OCI-LY3 (cell line): ENCODE measurements at regions not wholly inside any gene's neighbourhood (a gene's known extent, or its start where the extent isn't known, plus 50 kb on each side); places are given as distances from the start of the nearest gene placed in this dataset.

Experiments used
- H2AFZ ChIP-seq: fragments of 200-600, 300-600 bp; shearing (Covaris generic); 2 replicates; pipeline ENCODE4 v1.6.0; 2014; ENCODE audit warnings: antibody characterized with exemption, low read depth, low read length
- H3K27ac ChIP-seq: fragments of 200-600, 300-600 bp; sonication (generic); 2 replicates; pipeline ENCODE4 v1.5.1; 2014; ENCODE audit warnings: mild to moderate bottlenecking, low read length, moderate library complexity, mixed read lengths
- H3K27me3 ChIP-seq: fragments of 200-600, 300-600 bp; sonication (generic); 2 replicates; pipeline ENCODE4 v1.6.1; 2014; ENCODE audit warnings: low read depth, low read length, mixed read lengths
- H3K36me3 ChIP-seq: fragments of 200-600, 300-600 bp; sonication (generic); replicated peaks from 2 replicates; pipeline ENCODE3; 2014; ENCODE audit warnings: low read depth, low read length, mixed read lengths
- H3K4me1 ChIP-seq: fragments of 300-600, 200-600 bp; sonication (generic); 2 replicates; pipeline ENCODE4 v1.6.1; 2014; ENCODE audit warnings: low read length, mixed read lengths
- H3K4me2 ChIP-seq: fragments of 200-600, 300-600 bp; sonication (generic); 2 replicates; pipeline ENCODE4 v1.6.1; 2014; ENCODE audit warnings: low read length, mixed read lengths
- H3K4me3 ChIP-seq: fragments of 300-600, 200-600 bp; sonication (generic); 2 replicates; pipeline ENCODE4 v1.5.1; 2014; ENCODE audit warnings: antibody characterized with exemption, mild to moderate bottlenecking, low read length, moderate library complexity
- H3K79me2 ChIP-seq: fragments of 300-600, 200-600 bp; shearing (Covaris generic); 2 replicates; pipeline ENCODE4 v1.6.1; 2014; ENCODE audit warnings: mild to moderate bottlenecking, low read length, mixed read lengths
- H3K9ac ChIP-seq: fragments of 300-600, 200-600 bp; shearing (Covaris generic); 2 replicates; pipeline ENCODE4 v1.6.0; 2014; ENCODE audit warnings: mild to moderate bottlenecking, low read length, moderate library complexity
- H3K9me3 ChIP-seq: fragments of 200-600, 300-600 bp; shearing (Covaris generic); 2 replicates; pipeline ENCODE4 v1.6.1; 2014; ENCODE audit warnings: low read length, mixed read lengths; ENCODE audit not compliant: insufficient read depth
- H4K20me1 ChIP-seq: fragments of 200-600, 300-600 bp; sonication (generic); 2 replicates; pipeline ENCODE4 v1.6.1; 2016; ENCODE audit warnings: low read length, mixed read lengths; ENCODE audit not compliant: insufficient read depth
- CTCF ChIP-seq: fragments of 200-600, 300-600 bp; sonication (generic); IDR thresholded peaks from 2 replicates; pipeline ENCODE4 v1.5.1; 2014; ENCODE audit warnings: antibody characterized with exemption, low read length, low read depth
- EZH2phosphoT487 ChIP-seq: fragments of 200-600 bp; shearing (Covaris generic); IDR thresholded peaks from 2 replicates; pipeline ENCODE4 v1.6.1; 2018; ENCODE audit warnings: antibody characterized with exemption, mixed run types, low read depth

- no peak for TF ChIP-seq CTCF
- no peak for TF ChIP-seq EZH2phosphoT487
- Histone ChIP-seq H3K27me3 (peaks cover 23% of the 10 kb centered on the region), H2AFZ (no peak overlapping the region), H3K9me3 (no peaks in the 10 kb centered on the region), H3K4me1 (no peaks in the 10 kb centered on the region), H3K36me3 (no peaks in the 10 kb centered on the region), H3K79me2 (no peaks in the 10 kb centered on the region), H4K20me1 (no peaks in the 10 kb centered on the region), H3K27ac (no peak overlapping the region), H3K4me2 (no peak overlapping the region), H3K4me3 (no peak overlapping the region), H3K9ac (no peak overlapping the region)
Measured at GRCh38 chr14:94933486-94933885, 163.6 kb upstream of the GSC start.

DNA sequence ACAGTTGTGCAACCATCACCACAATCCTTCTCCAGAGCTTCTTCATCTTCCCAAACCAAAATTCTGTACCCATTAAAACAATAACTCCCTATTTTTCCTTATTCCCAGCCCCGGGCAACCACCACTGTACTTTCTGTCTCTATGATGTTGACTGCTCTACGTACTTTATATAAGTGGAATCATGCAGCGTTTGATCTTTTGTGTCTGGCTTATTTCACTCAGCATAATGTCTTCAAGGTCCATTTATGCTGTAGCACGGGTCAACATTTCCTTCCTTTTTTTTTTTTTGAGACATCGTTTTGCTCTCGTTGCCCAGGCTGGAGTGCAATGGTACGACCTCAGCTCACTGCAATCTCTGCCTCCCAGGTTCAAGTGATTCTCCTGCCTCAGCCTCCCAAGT is 162.7 kb upstream of the GSC start:
- H2AFZ ChIP-seq = no peak overlapping the region
- no peaks in the 10 kb centered on the region for H3K79me2 ChIP-seq
- no peaks in the 10 kb centered on the region for H3K36me3 ChIP-seq
- no peak for TF ChIP-seq EZH2phosphoT487
- TF ChIP-seq CTCF = no peak
- H3K9me3 ChIP-seq = no peaks in the 10 kb centered on the region
- H3K27me3 ChIP-seq = peaks cover 23% of the 10 kb centered on the region
- no peak overlapping the region for H3K27ac ChIP-seq
- H4K20me1 ChIP-seq = no peaks in the 10 kb centered on the region
- H3K4me1 ChIP-seq = no peaks in the 10 kb centered on the region
- no peak overlapping the region for H3K4me3 ChIP-seq
- no peak overlapping the region for H3K9ac ChIP-seq
- no peak overlapping the region for H3K4me2 ChIP-seq

DNA sequence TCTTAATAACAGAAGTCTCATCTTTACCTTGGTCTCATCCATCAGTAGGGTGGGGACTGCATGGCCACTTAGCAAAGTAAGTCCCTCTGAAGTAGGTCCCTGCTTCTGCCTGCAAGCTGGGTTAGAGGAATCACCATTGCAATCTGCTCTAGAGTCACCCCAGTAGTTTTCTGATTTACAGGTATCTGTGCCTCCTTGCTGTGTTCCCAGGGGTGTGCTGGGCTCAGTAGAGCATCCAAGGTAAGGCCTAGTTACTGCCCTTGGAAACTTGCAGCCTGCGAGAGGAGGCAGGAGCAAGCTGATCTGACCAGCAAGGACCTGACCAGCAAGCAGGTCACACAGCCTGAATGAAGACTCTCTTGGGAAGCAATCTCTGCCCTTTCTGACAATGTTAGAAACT is 160.8 kb upstream of the GSC start:
- Histone ChIP-seq H3K27me3 (peaks cover 23% of the 10 kb centered on the region), H3K9me3 (no peaks in the 10 kb centered on the region), H3K36me3 (no peaks in the 10 kb centered on the region), H2AFZ (no peak overlapping the region), H3K4me3 (no peak overlapping the region), H3K27ac (no peak overlapping the region), H3K4me2 (no peak overlapping the region), H3K9ac (no peak overlapping the region), H3K79me2 (no peaks in the 10 kb centered on the region), H4K20me1 (no peaks in the 10 kb centered on the region), H3K4me1 (no peaks in the 10 kb centered on the region)
- TF ChIP-seq CTCF = no peak
- no peak for TF ChIP-seq EZH2phosphoT487

- Histone ChIP-seq H3K4me2 (no peak overlapping the region), H3K4me1 (no peaks in the 10 kb centered on the region), H3K36me3 (no peaks in the 10 kb centered on the region), H3K4me3 (no peak overlapping the region), H3K9ac (no peak overlapping the region), H3K79me2 (no peaks in the 10 kb centered on the region), H4K20me1 (no peaks in the 10 kb centered on the region), H3K27me3 (peaks cover 19% of the 10 kb centered on the region), H2AFZ (no peak overlapping the region), H3K27ac (no peak overlapping the region), H3K9me3 (no peaks in the 10 kb centered on the region)
- no peak for TF ChIP-seq CTCF
Measured at GRCh38 chr14:94929354-94929753, 159.4 kb upstream of the GSC start.
